ENCODE measurements at regions not wholly inside any gene's neighbourhood (a gene's known extent, or its start where the extent isn't known, plus 50 kb on each side); places are given as distances from the start of the nearest gene placed in this dataset.

- Histone ChIP-seq H3K27ac (ENCODE audit: low read length) (no peak overlapping the region), H3K9me3 (ENCODE audit: control insufficient read depth in 1 of 2, low read length in 2 of 2) (no peaks in the 10 kb centered on the region), H3K4me1 (ENCODE audit: control insufficient read depth in 1 of 2, insufficient read depth in 2 of 2, low read length in 2 of 2) (no peaks in the 10 kb centered on the region), H3K36me3 (ENCODE audit: control insufficient read depth in 1 of 2, insufficient read depth in 2 of 2, low read length in 2 of 2) (no peaks in the 10 kb centered on the region), H3K4me3 (ENCODE audit: low read depth in 1 of 2, low read length in 2 of 2) (no peak overlapping the region), H3K27me3 (ENCODE audit: low read depth, low read length) (no peaks in the 10 kb centered on the region)
Observed at GRCh38 chr4:62402088-62402806, 1202.1 kb downstream of the ADGRL3 start.

GRCh38 chr4:62399242-62399641, 1199.1 kb downstream of the ADGRL3 start:
- no peaks in the 10 kb centered on the region for H3K27me3 ChIP-seq (ENCODE audit: low read depth, low read length)
- no peak overlapping the region for H3K4me3 ChIP-seq (ENCODE audit: low read depth in 1 of 2, low read length in 2 of 2)
- no peaks in the 10 kb centered on the region for H3K4me1 ChIP-seq (ENCODE audit: control insufficient read depth in 1 of 2, insufficient read depth in 2 of 2, low read length in 2 of 2)
- no peaks in the 10 kb centered on the region for H3K36me3 ChIP-seq (ENCODE audit: control insufficient read depth in 1 of 2, insufficient read depth in 2 of 2, low read length in 2 of 2)
- no peak overlapping the region for H3K27ac ChIP-seq (ENCODE audit: low read length)
- H3K9me3 ChIP-seq (ENCODE audit: control insufficient read depth in 1 of 2, low read length in 2 of 2): no peaks in the 10 kb centered on the region

GRCh38 chr4:62398318-62398717, 1198.2 kb downstream of the ADGRL3 start:
- Histone ChIP-seq H3K27me3 (ENCODE audit: low read depth, low read length) (no peaks in the 10 kb centered on the region), H3K27ac (ENCODE audit: low read length) (no peak overlapping the region), H3K36me3 (ENCODE audit: control insufficient read depth in 1 of 2, insufficient read depth in 2 of 2, low read length in 2 of 2) (no peaks in the 10 kb centered on the region), H3K4me3 (ENCODE audit: low read depth in 1 of 2, low read length in 2 of 2) (no peak overlapping the region), H3K9me3 (ENCODE audit: control insufficient read depth in 1 of 2, low read length in 2 of 2) (no peaks in the 10 kb centered on the region), H3K4me1 (ENCODE audit: control insufficient read depth in 1 of 2, insufficient read depth in 2 of 2, low read length in 2 of 2) (no peaks in the 10 kb centered on the region)

GRCh38 chr4:62394766-62395165, 1194.6 kb downstream of the ADGRL3 start:
- Histone ChIP-seq H3K36me3 (ENCODE audit: control insufficient read depth in 1 of 2, insufficient read depth in 2 of 2, low read length in 2 of 2) (no peaks in the 10 kb centered on the region), H3K27ac (ENCODE audit: low read length) (no peak overlapping the region), H3K27me3 (ENCODE audit: low read depth, low read length) (no peaks in the 10 kb centered on the region), H3K4me1 (ENCODE audit: control insufficient read depth in 1 of 2, insufficient read depth in 2 of 2, low read length in 2 of 2) (no peaks in the 10 kb centered on the region), H3K4me3 (ENCODE audit: low read depth in 1 of 2, low read length in 2 of 2) (no peak overlapping the region), H3K9me3 (ENCODE audit: control insufficient read depth in 1 of 2, low read length in 2 of 2) (no peaks in the 10 kb centered on the region)

GRCh38 chr4:62387808-62388207, 1187.7 kb downstream of the ADGRL3 start:
- Histone ChIP-seq H3K9me3 (ENCODE audit: control insufficient read depth in 1 of 2, low read length in 2 of 2) (no peaks in the 10 kb centered on the region), H3K4me3 (ENCODE audit: low read depth in 1 of 2, low read length in 2 of 2) (no peak overlapping the region), H3K27me3 (ENCODE audit: low read depth, low read length) (no peaks in the 10 kb centered on the region), H3K27ac (ENCODE audit: low read length) (no peak overlapping the region), H3K4me1 (ENCODE audit: control insufficient read depth in 1 of 2, insufficient read depth in 2 of 2, low read length in 2 of 2) (no peaks in the 10 kb centered on the region), H3K36me3 (ENCODE audit: control insufficient read depth in 1 of 2, insufficient read depth in 2 of 2, low read length in 2 of 2) (no peaks in the 10 kb centered on the region)

- no peak overlapping the region for H3K4me3 ChIP-seq (ENCODE audit: low read depth in 1 of 2, low read length in 2 of 2)
- no peaks in the 10 kb centered on the region for H3K4me1 ChIP-seq (ENCODE audit: control insufficient read depth in 1 of 2, insufficient read depth in 2 of 2, low read length in 2 of 2)
- H3K9me3 ChIP-seq (ENCODE audit: control insufficient read depth in 1 of 2, low read length in 2 of 2): no peaks in the 10 kb centered on the region
- no peak overlapping the region for H3K27ac ChIP-seq (ENCODE audit: low read length)
- no peaks in the 10 kb centered on the region for H3K27me3 ChIP-seq (ENCODE audit: low read depth, low read length)
- H3K36me3 ChIP-seq (ENCODE audit: control insufficient read depth in 1 of 2, insufficient read depth in 2 of 2, low read length in 2 of 2): no peaks in the 10 kb centered on the region
Observed at GRCh38 chr4:62377700-62378099, 1177.6 kb downstream of the ADGRL3 start.

GRCh38 chr4:62377245-62377644, 1177.1 kb downstream of the ADGRL3 start:
- no peaks in the 10 kb centered on the region for H3K36me3 ChIP-seq (ENCODE audit: control insufficient read depth in 1 of 2, insufficient read depth in 2 of 2, low read length in 2 of 2)
- no peaks in the 10 kb centered on the region for H3K27me3 ChIP-seq (ENCODE audit: low read depth, low read length)
- no peak overlapping the region for H3K4me3 ChIP-seq (ENCODE audit: low read depth in 1 of 2, low read length in 2 of 2)
- no peak overlapping the region for H3K27ac ChIP-seq (ENCODE audit: low read length)
- H3K9me3 ChIP-seq (ENCODE audit: control insufficient read depth in 1 of 2, low read length in 2 of 2): no peaks in the 10 kb centered on the region
- no peaks in the 10 kb centered on the region for H3K4me1 ChIP-seq (ENCODE audit: control insufficient read depth in 1 of 2, insufficient read depth in 2 of 2, low read length in 2 of 2)

- H3K9me3 ChIP-seq (ENCODE audit: control insufficient read depth in 1 of 2, low read length in 2 of 2): no peaks in the 10 kb centered on the region
- no peaks in the 10 kb centered on the region for H3K27me3 ChIP-seq (ENCODE audit: low read depth, low read length)
- no peak overlapping the region for H3K27ac ChIP-seq (ENCODE audit: low read length)
- H3K4me1 ChIP-seq (ENCODE audit: control insufficient read depth in 1 of 2, insufficient read depth in 2 of 2, low read length in 2 of 2): no peaks in the 10 kb centered on the region
- no peak overlapping the region for H3K4me3 ChIP-seq (ENCODE audit: low read depth in 1 of 2, low read length in 2 of 2)
- H3K36me3 ChIP-seq (ENCODE audit: control insufficient read depth in 1 of 2, insufficient read depth in 2 of 2, low read length in 2 of 2): no peaks in the 10 kb centered on the region
Observed at GRCh38 chr4:62366939-62367338, 1166.8 kb downstream of the ADGRL3 start.

- Histone ChIP-seq H3K27me3 (ENCODE audit: low read depth, low read length) (no peaks in the 10 kb centered on the region), H3K27ac (ENCODE audit: low read length) (no peak overlapping the region), H3K36me3 (ENCODE audit: control insufficient read depth in 1 of 2, insufficient read depth in 2 of 2, low read length in 2 of 2) (no peaks in the 10 kb centered on the region), H3K4me3 (ENCODE audit: low read depth in 1 of 2, low read length in 2 of 2) (no peak overlapping the region), H3K9me3 (ENCODE audit: control insufficient read depth in 1 of 2, low read length in 2 of 2) (no peaks in the 10 kb centered on the region), H3K4me1 (ENCODE audit: control insufficient read depth in 1 of 2, insufficient read depth in 2 of 2, low read length in 2 of 2) (no peaks in the 10 kb centered on the region)
Observed at GRCh38 chr4:62360156-62360545, 1160.0 kb downstream of the ADGRL3 start.

- H3K4me3 ChIP-seq (ENCODE audit: low read depth in 1 of 2, low read length in 2 of 2): no peak overlapping the region
- H3K36me3 ChIP-seq (ENCODE audit: control insufficient read depth in 1 of 2, insufficient read depth in 2 of 2, low read length in 2 of 2): no peaks in the 10 kb centered on the region
- no peak overlapping the region for H3K27ac ChIP-seq (ENCODE audit: low read length)
- H3K4me1 ChIP-seq (ENCODE audit: control insufficient read depth in 1 of 2, insufficient read depth in 2 of 2, low read length in 2 of 2): no peaks in the 10 kb centered on the region
- H3K9me3 ChIP-seq (ENCODE audit: control insufficient read depth in 1 of 2, low read length in 2 of 2): no peaks in the 10 kb centered on the region
- H3K27me3 ChIP-seq (ENCODE audit: low read depth, low read length): no peaks in the 10 kb centered on the region
Observed at GRCh38 chr4:62359441-62360155, 1159.5 kb downstream of the ADGRL3 start.

GRCh38 chr4:62344915-62345314, 1144.8 kb downstream of the ADGRL3 start:
- Histone ChIP-seq H3K4me1 (ENCODE audit: control insufficient read depth in 1 of 2, insufficient read depth in 2 of 2, low read length in 2 of 2) (no peaks in the 10 kb centered on the region), H3K9me3 (ENCODE audit: control insufficient read depth in 1 of 2, low read length in 2 of 2) (peaks cover 0 to 17% of the 10 kb centered on the region in 2 donors), H3K4me3 (ENCODE audit: low read depth in 1 of 2, low read length in 2 of 2) (no peak overlapping the region)

More at GRCh38 chr4:62344915-62345314, 1144.8 kb downstream of the ADGRL3 start:
- H3K27me3 ChIP-seq (ENCODE audit: low read depth, low read length): no peaks in the 10 kb centered on the region
- H3K27ac ChIP-seq (ENCODE audit: low read length): no peak overlapping the region
- H3K36me3 ChIP-seq (ENCODE audit: control insufficient read depth in 1 of 2, insufficient read depth in 2 of 2, low read length in 2 of 2): no peaks in the 10 kb centered on the region

Data from muscle layer of duodenum (tissue), 2 donors.